ENCODE measurements at regions not wholly inside any gene's neighbourhood (a gene's known extent, or its start where the extent isn't known, plus 50 kb on each side); places are given as distances from the start of the nearest gene placed in this dataset.

GRCh38 chr10:9228771-9229170 is 1174.3 kb downstream of the GATA3 start:
- no peak for TF ChIP-seq CTCF (IDR thresholded peaks at IDR 0.05)
- Mint-ChIP-seq H3K4me1 (ENCODE audit: low read depth) (peaks cover 16% of the 10 kb centered on the region), H3K36me3 (ENCODE audit: low read depth) (no peaks in the 10 kb centered on the region), H3K4me3 (no peak overlapping the region), H3K27ac (no peak overlapping the region), H3K27me3 (peaks cover 36% of the 10 kb centered on the region), H3K9me3 (no peaks in the 10 kb centered on the region)
- intact Hi-C loops (cut with micrococcal nuclease), result no loop called here
- CTCF ChIA-PET, result interaction anchor here (1.3 kb wide), 1 partner anchor 20 kb away, joined by 3 read pairs; no protein-coding TSS in a partner anchor
- POLR2A ChIA-PET, result no interaction called here
- no peak for ATAC-seq
- DNase-seq, result no peak

- no peak overlapping the region for H3K4me3 Mint-ChIP-seq
- ChIA-PET CTCF (interaction anchor here (1.3 kb wide), 1 partner anchor 21 kb away, joined by 3 read pairs; no protein-coding TSS in a partner anchor), POLR2A (no interaction called here)
- ATAC-seq (peak; percentile 56), DNase-seq (peak; percentile 14)
- peaks cover 16% of the 10 kb centered on the region for H3K4me1 Mint-ChIP-seq (ENCODE audit: low read depth)
- no peak for TF ChIP-seq CTCF (IDR thresholded peaks at IDR 0.05)
- no peaks in the 10 kb centered on the region for H3K9me3 Mint-ChIP-seq
- H3K27ac Mint-ChIP-seq, result no peak overlapping the region
- no peaks in the 10 kb centered on the region for H3K36me3 Mint-ChIP-seq (ENCODE audit: low read depth)
- intact Hi-C loops (cut with micrococcal nuclease), result no loop called here
- peaks cover 37% of the 10 kb centered on the region for H3K27me3 Mint-ChIP-seq
Observed at GRCh38 chr10:9229702-9230244, 1175.3 kb downstream of the GATA3 start.

- CTCF ChIA-PET, result no interaction called here
- DNase-seq (no peak), ATAC-seq (no peak)
- no peak for TF ChIP-seq CTCF (IDR thresholded peaks at IDR 0.05)
- intact Hi-C loops (cut with micrococcal nuclease), result no loop called here
- Mint-ChIP-seq H3K27me3 (peaks cover 41% of the 10 kb centered on the region), H3K27ac (no peak overlapping the region), H3K4me1 (ENCODE audit: low read depth) (peaks cover 16% of the 10 kb centered on the region), H3K4me3 (no peak overlapping the region), H3K36me3 (ENCODE audit: low read depth) (no peaks in the 10 kb centered on the region), H3K9me3 (no peaks in the 10 kb centered on the region)
- POLR2A ChIA-PET, result no interaction called here
Observed at GRCh38 chr10:9230625-9231024, 1176.1 kb downstream of the GATA3 start.

GRCh38 chr10:9234191-9234590 is 1179.7 kb downstream of the GATA3 start:
- Mint-ChIP-seq H3K36me3 (ENCODE audit: low read depth) (no peaks in the 10 kb centered on the region), H3K4me3 (no peak overlapping the region), H3K27me3 (peaks cover 39% of the 10 kb centered on the region), H3K27ac (no peak overlapping the region), H3K9me3 (no peaks in the 10 kb centered on the region), H3K4me1 (ENCODE audit: low read depth) (peaks cover 16% of the 10 kb centered on the region)
- CTCF ChIA-PET, result no interaction called here
- TF ChIP-seq CTCF (IDR thresholded peaks at IDR 0.05), result no peak
- POLR2A ChIA-PET, result no interaction called here
- no peak for ATAC-seq
- no peak for DNase-seq
- intact Hi-C loops (cut with micrococcal nuclease), result no loop called here

GRCh38 chr10:9238041-9238440 is 1183.6 kb downstream of the GATA3 start:
- peaks cover 26% of the 10 kb centered on the region for H3K27me3 Mint-ChIP-seq
- ATAC-seq, result no peak
- intact Hi-C loops (cut with micrococcal nuclease), result no loop called here
- H3K9me3 Mint-ChIP-seq, result no peaks in the 10 kb centered on the region
- no peak for DNase-seq
- peaks cover 1% of the 10 kb centered on the region for H3K4me1 Mint-ChIP-seq (ENCODE audit: low read depth)
- ChIA-PET POLR2A (no interaction called here), CTCF (no interaction called here)
- TF ChIP-seq CTCF (IDR thresholded peaks at IDR 0.05), result no peak
- H3K36me3 Mint-ChIP-seq (ENCODE audit: low read depth), result no peaks in the 10 kb centered on the region
- no peak overlapping the region for H3K27ac Mint-ChIP-seq
- no peak overlapping the region for H3K4me3 Mint-ChIP-seq

All from activated CD8-positive, alpha-beta T cell treated with anti-CD3 and anti-CD28 coated beads for 36 hours (primary cell).